ENCODE measurements at regions not wholly inside any gene's neighbourhood (a gene's known extent, or its start where the extent isn't known, plus 50 kb on each side); places are given as distances from the start of the nearest gene placed in this dataset.

- no peaks in the 10 kb centered on the region for H3K27me3 ChIP-seq (ENCODE audit: insufficient read depth, low read length, poor library complexity)
- no peak for DNase-seq
- TF ChIP-seq EZH2 (IDR thresholded peaks at IDR 0.05; ENCODE audit: borderline replicate concordance, low read depth, low read length, severe bottlenecking) = no peak
- TF ChIP-seq CTCF (IDR thresholded peaks at IDR 0.05; ENCODE audit: borderline replicate concordance, extremely low read depth, low read length, poor library complexity, severe bottlenecking) = no peak
- H3K36me3 ChIP-seq (ENCODE audit: insufficient read depth, low read length) = no peaks in the 10 kb centered on the region
- no peaks in the 10 kb centered on the region for H3K4me1 ChIP-seq (ENCODE audit: insufficient read depth, low read length)
- no peak overlapping the region for H3K4me2 ChIP-seq (ENCODE audit: insufficient read depth, low read length)
- no peak overlapping the region for H3K9ac ChIP-seq (ENCODE audit: low read depth, low read length)
- H3K9me3 ChIP-seq (ENCODE audit: insufficient read depth, low read length, severe bottlenecking) = no peaks in the 10 kb centered on the region
- H3K79me2 ChIP-seq (ENCODE audit: insufficient read depth, low read length) = no peaks in the 10 kb centered on the region
- no peak for ATAC-seq (ENCODE audit: insufficient read depth, low read depth)
- no peaks in the 10 kb centered on the region for H4K20me1 ChIP-seq (ENCODE audit: insufficient read depth, low read length)
- H3K27ac ChIP-seq (ENCODE audit: low read length) = no peak overlapping the region
- no peak overlapping the region for H3K4me3 ChIP-seq (ENCODE audit: low read depth in 1 of 2, low read length in 2 of 2)
- H2AFZ ChIP-seq (ENCODE audit: low read depth, low read length) = no peak overlapping the region
Observed at GRCh38 chr15:87135109-87135508, 1055.4 kb downstream of the AGBL1 start.

DNA sequence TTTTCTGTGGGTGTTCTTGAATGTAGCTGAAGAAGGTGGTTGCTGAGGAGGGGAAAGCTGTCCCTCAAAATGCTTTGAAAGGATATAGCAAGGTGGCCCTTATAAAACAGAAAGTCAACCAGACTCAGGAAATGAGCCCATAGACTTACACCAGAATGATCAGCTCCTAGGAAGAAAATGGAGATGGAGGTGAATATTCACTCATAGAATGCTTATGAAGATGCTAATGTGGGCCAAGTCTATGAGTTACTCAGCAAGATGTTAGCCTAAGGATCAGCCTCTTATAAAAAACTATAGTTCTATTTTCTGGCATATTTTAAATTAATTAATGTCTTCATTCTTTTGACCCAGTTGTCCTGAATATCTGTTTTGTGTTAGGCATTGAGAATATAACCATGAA, 1054.0 kb downstream of the AGBL1 start:
- H4K20me1 ChIP-seq (ENCODE audit: insufficient read depth, low read length) = no peaks in the 10 kb centered on the region
- H2AFZ ChIP-seq (ENCODE audit: low read depth, low read length) = no peak overlapping the region
- no peak overlapping the region for H3K4me2 ChIP-seq (ENCODE audit: insufficient read depth, low read length)
- DNase-seq = no peak
- no peak for ATAC-seq (ENCODE audit: insufficient read depth, low read depth)
- no peaks in the 10 kb centered on the region for H3K27me3 ChIP-seq (ENCODE audit: insufficient read depth, low read length, poor library complexity)
- no peak overlapping the region for H3K9ac ChIP-seq (ENCODE audit: low read depth, low read length)
- H3K4me3 ChIP-seq (ENCODE audit: low read depth in 1 of 2, low read length in 2 of 2) = no peak overlapping the region
- H3K9me3 ChIP-seq (ENCODE audit: insufficient read depth, low read length, severe bottlenecking) = no peaks in the 10 kb centered on the region
- H3K27ac ChIP-seq (ENCODE audit: low read length) = no peak overlapping the region
- TF ChIP-seq CTCF (IDR thresholded peaks at IDR 0.05; ENCODE audit: borderline replicate concordance, extremely low read depth, low read length, poor library complexity, severe bottlenecking) (no peak), EZH2 (IDR thresholded peaks at IDR 0.05; ENCODE audit: borderline replicate concordance, low read depth, low read length, severe bottlenecking) (no peak)
- H3K79me2 ChIP-seq (ENCODE audit: insufficient read depth, low read length) = no peaks in the 10 kb centered on the region
- no peaks in the 10 kb centered on the region for H3K4me1 ChIP-seq (ENCODE audit: insufficient read depth, low read length)
- no peaks in the 10 kb centered on the region for H3K36me3 ChIP-seq (ENCODE audit: insufficient read depth, low read length)

- Histone ChIP-seq H3K9ac (ENCODE audit: low read depth, low read length) (no peak overlapping the region), H2AFZ (ENCODE audit: low read depth, low read length) (no peak overlapping the region), H3K36me3 (ENCODE audit: insufficient read depth, low read length) (no peaks in the 10 kb centered on the region), H3K27me3 (ENCODE audit: insufficient read depth, low read length, poor library complexity) (no peaks in the 10 kb centered on the region), H3K79me2 (ENCODE audit: insufficient read depth, low read length) (no peaks in the 10 kb centered on the region), H3K9me3 (ENCODE audit: insufficient read depth, low read length, severe bottlenecking) (no peaks in the 10 kb centered on the region), H4K20me1 (ENCODE audit: insufficient read depth, low read length) (no peaks in the 10 kb centered on the region), H3K27ac (ENCODE audit: low read length) (no peak overlapping the region), H3K4me1 (ENCODE audit: insufficient read depth, low read length) (no peaks in the 10 kb centered on the region), H3K4me2 (ENCODE audit: insufficient read depth, low read length) (no peak overlapping the region), H3K4me3 (ENCODE audit: low read depth in 1 of 2, low read length in 2 of 2) (no peak overlapping the region)
- no peak for TF ChIP-seq EZH2 (IDR thresholded peaks at IDR 0.05; ENCODE audit: borderline replicate concordance, low read depth, low read length, severe bottlenecking)
- no peak for TF ChIP-seq CTCF (IDR thresholded peaks at IDR 0.05; ENCODE audit: borderline replicate concordance, extremely low read depth, low read length, poor library complexity, severe bottlenecking)
- no peak for DNase-seq
- ATAC-seq (ENCODE audit: insufficient read depth, low read depth) = no peak
Observed at GRCh38 chr15:87131067-87131466, 1051.4 kb downstream of the AGBL1 start.

DNA sequence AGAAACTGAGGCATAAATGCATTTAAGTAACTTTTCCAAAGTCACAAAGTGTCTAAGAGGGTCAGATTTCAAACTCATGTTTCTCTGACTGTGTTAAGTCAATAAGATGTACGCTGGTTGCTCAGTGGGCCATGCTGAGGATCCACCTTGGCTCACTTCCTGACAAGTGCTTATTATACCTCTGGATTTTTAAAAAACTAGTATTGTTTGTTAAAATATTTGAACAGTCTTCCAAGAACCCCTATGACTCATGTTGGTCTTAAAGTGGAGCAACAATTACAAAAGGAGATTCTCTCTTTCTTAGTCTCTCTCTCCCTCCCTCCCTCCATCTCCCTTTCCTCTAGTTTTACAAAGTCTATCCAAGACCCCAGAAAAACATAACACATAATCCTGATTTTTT, 1050.2 kb downstream of the AGBL1 start:
- Histone ChIP-seq H3K4me1 (ENCODE audit: insufficient read depth, low read length) (no peaks in the 10 kb centered on the region), H3K36me3 (ENCODE audit: insufficient read depth, low read length) (no peaks in the 10 kb centered on the region), H2AFZ (ENCODE audit: low read depth, low read length) (no peak overlapping the region), H3K27me3 (ENCODE audit: insufficient read depth, low read length, poor library complexity) (no peaks in the 10 kb centered on the region), H4K20me1 (ENCODE audit: insufficient read depth, low read length) (no peaks in the 10 kb centered on the region), H3K79me2 (ENCODE audit: insufficient read depth, low read length) (no peaks in the 10 kb centered on the region), H3K27ac (ENCODE audit: low read length) (no peak overlapping the region), H3K4me2 (ENCODE audit: insufficient read depth, low read length) (no peak overlapping the region), H3K9ac (ENCODE audit: low read depth, low read length) (no peak overlapping the region), H3K4me3 (ENCODE audit: low read depth in 1 of 2, low read length in 2 of 2) (no peak overlapping the region), H3K9me3 (ENCODE audit: insufficient read depth, low read length, severe bottlenecking) (no peaks in the 10 kb centered on the region)
- ATAC-seq (ENCODE audit: insufficient read depth, low read depth) (no peak), DNase-seq (no peak)
- TF ChIP-seq EZH2 (IDR thresholded peaks at IDR 0.05; ENCODE audit: borderline replicate concordance, low read depth, low read length, severe bottlenecking) (no peak), CTCF (IDR thresholded peaks at IDR 0.05; ENCODE audit: borderline replicate concordance, extremely low read depth, low read length, poor library complexity, severe bottlenecking) (no peak)
